GM23248 (cell line): ENCODE measurements at regions not wholly inside any gene's neighbourhood (a gene's known extent, or its start where the extent isn't known, plus 50 kb on each side); places are given as distances from the start of the nearest gene placed in this dataset.

Source experiments
- EZH2 ChIP-seq: fragments of 200-600 bp; sonication (generic); IDR thresholded peaks from 2 replicates; pipeline ENCODE4 v1.6.1; 2018; ENCODE audit warnings: antibody characterized with exemption, mild to moderate bottlenecking; ENCODE audit not compliant: insufficient read depth, poor library complexity, severe bottlenecking
- EZH2phosphoT487 ChIP-seq: fragments of 200-600 bp; sonication (generic); IDR thresholded peaks from 2 replicates; pipeline ENCODE4 v1.6.1; 2018; ENCODE audit warnings: antibody characterized with exemption, moderate library complexity, mild to moderate bottlenecking, low read depth; ENCODE audit not compliant: insufficient read depth

DNA sequence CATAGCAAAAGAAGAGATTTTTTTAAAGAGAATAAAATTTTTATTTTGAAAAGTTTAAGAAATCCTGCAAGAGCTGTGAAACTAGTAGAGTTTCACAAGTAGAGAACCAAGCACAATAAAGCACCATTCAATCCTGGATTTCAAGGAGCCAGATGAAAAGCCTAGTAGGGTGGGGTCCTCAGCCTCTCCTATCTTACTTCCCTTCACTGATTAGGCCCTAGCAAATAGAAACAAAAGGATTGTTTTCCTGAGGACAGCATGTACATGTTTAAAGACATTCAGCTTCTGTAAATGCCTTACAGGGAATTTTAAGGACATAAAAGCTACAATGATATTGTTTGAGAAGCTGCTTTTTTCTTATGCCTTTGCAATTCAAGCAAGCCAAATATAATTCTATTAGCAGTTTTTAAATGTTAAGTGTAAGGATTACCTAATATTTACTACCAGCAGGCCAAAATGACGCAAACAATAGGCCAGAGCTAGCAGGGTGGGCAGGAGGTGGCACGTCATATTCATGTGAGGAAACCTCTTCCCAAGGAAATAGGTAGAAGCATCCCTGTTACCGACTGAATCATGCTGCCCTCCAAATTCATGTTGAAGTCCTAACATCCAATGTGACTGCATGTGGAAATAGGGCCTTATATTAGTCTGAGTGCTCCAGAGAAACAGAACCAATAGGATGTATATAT, 337.6 kb downstream of the MLLT3 start:
- TF ChIP-seq EZH2: no peak
- no peak for TF ChIP-seq EZH2phosphoT487
